ENCODE measurements at regions not wholly inside any gene's neighbourhood (a gene's known extent, or its start where the extent isn't known, plus 50 kb on each side); places are given as distances from the start of the nearest gene placed in this dataset.

DNA sequence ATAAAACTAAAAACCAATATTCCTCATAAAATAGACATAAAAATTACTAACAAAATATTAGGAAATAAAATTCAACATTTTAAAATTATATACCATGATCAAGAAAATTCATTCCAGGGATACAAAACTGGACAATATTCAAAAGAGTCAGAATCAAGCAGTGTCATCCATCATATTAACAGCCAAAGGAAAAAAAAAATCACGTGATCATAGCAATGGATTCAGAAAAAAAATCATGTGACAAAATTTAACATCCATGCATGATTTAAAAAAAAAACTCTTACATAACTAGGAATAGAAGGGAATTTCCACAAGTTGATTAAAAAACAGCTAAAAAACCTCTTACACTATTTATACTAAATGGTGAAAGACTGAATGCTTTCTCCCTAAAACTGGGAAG is 95.3 kb upstream of the USP47 start:
- Histone ChIP-seq H3K27ac (ENCODE audit: low read depth in 2 of 2, low read length in 1 of 2) (no peak overlapping the region), H3K4me1 (ENCODE audit: control insufficient read depth in 1 of 2, insufficient read depth in 2 of 2, low read depth in 1 of 2, low read length in 1 of 2) (no peaks in the 10 kb centered on the region; a peak in 1 of 4 replicates), H4K20me1 (ENCODE audit: insufficient read depth) (no peaks in the 10 kb centered on the region), H3F3A (replicated peaks; ENCODE audit: insufficient read depth) (no peaks in the 10 kb centered on the region), H3K4me2 (no peak overlapping the region), H3K79me2 (ENCODE audit: insufficient read depth) (no peaks in the 10 kb centered on the region), H3K4me3 (ENCODE audit: low read depth in 2 of 2, low read length in 1 of 2) (no peak overlapping the region), H3K9me2 (no peaks in the 10 kb centered on the region), H3K36me3 (replicated peaks in 1 of 2; ENCODE audit: control insufficient read depth in 1 of 2, insufficient read depth in 2 of 2, low read length in 1 of 2) (no peaks in the 10 kb centered on the region), H3K27me3 (ENCODE audit: insufficient read depth) (0 out of 2 replicates have a peak, but pooled peaks cover 5% of the 10 kb centered on the region), H3K9ac (no peak overlapping the region), H2AFZ (ENCODE audit: low read depth) (no peak overlapping the region), H3K9me3 (no peaks in the 10 kb centered on the region)
- ChIA-PET POLR2A (no interaction called here), CTCF (no interaction called here)
- TF ChIP-seq NFIC (IDR thresholded peaks at IDR 0.05; ENCODE audit: borderline replicate concordance) (no peak), SIN3A (IDR thresholded peaks at IDR 0.05; ENCODE audit: borderline replicate concordance, low read depth, low read length) (no peak), EP300 (IDR thresholded peaks at IDR 0.05; ENCODE audit: borderline replicate concordance in 1 of 2, low read depth in 1 of 2, low read length in 1 of 2) (no peak), TAF1 (IDR thresholded peaks at IDR 0.05; ENCODE audit: borderline replicate concordance, low read depth, low read length) (no peak), RAD21 (IDR thresholded peaks at IDR 0.05; ENCODE audit: low read length) (no peak), POLR2AphosphoS5 (IDR thresholded peaks at IDR 0.05; ENCODE audit: low read depth, low read length) (no peak), TEAD4 (IDR thresholded peaks at IDR 0.05; ENCODE audit: borderline replicate concordance, insufficient read depth) (no peak), SMC3 (IDR thresholded peaks at IDR 0.05; ENCODE audit: low read depth, low read length) (no peak)
- TF ChIP-seq, protein P1, sequence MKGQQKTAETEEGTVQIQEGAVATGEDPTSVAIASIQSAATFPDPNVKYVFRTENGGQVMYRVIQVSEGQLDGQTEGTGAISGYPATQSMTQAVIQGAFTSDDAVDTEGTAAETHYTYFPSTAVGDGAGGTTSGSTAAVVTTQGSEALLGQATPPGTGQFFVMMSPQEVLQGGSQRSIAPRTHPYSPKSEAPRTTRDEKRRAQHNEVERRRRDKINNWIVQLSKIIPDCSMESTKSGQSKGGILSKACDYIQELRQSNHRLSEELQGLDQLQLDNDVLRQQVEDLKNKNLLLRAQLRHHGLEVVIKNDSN (IDR thresholded peaks at IDR 0.05; ENCODE audit: borderline replicate concordance, low read depth) = no peak
- TF ChIP-seq, protein P2, sequence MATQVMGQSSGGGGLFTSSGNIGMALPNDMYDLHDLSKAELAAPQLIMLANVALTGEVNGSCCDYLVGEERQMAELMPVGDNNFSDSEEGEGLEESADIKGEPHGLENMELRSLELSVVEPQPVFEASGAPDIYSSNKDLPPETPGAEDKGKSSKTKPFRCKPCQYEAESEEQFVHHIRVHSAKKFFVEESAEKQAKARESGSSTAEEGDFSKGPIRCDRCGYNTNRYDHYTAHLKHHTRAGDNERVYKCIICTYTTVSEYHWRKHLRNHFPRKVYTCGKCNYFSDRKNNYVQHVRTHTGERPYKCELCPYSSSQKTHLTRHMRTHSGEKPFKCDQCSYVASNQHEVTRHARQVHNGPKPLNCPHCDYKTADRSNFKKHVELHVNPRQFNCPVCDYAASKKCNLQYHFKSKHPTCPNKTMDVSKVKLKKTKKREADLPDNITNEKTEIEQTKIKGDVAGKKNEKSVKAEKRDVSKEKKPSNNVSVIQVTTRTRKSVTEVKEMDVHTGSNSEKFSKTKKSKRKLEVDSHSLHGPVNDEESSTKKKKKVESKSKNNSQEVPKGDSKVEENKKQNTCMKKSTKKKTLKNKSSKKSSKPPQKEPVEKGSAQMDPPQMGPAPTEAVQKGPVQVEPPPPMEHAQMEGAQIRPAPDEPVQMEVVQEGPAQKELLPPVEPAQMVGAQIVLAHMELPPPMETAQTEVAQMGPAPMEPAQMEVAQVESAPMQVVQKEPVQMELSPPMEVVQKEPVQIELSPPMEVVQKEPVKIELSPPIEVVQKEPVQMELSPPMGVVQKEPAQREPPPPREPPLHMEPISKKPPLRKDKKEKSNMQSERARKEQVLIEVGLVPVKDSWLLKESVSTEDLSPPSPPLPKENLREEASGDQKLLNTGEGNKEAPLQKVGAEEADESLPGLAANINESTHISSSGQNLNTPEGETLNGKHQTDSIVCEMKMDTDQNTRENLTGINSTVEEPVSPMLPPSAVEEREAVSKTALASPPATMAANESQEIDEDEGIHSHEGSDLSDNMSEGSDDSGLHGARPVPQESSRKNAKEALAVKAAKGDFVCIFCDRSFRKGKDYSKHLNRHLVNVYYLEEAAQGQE (IDR thresholded peaks at IDR 0.05; ENCODE audit: low read depth, low read length) = no peak
- 18% methylated on average over 1 of the region's 1 CpG for WGBS (ENCODE audit: low lambda C conversion rate)
- no peak for DNase-seq

DNA sequence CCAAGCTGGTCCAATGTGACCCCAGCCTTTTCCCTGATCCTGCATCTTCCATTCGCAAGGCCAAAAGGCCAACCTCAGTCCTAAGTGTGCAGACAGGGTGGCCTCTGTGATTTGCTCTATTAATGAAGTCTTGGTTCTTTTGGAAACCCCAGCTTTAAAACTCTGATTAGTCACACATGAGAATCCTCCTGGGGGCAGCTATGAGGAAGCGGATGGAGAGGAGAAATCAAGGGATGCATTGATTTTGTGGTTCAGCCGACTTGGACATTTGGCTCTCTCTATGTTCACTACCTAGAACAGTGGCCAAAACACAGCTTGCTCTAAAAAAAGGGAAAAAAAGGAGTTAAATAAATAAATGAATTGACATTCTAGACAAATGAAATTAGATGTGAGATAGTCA is 98.6 kb upstream of the USP47 start:
- H3K4me2 ChIP-seq = no peak overlapping the region
- no peak overlapping the region for H3K4me3 ChIP-seq (ENCODE audit: low read depth in 2 of 2, low read length in 1 of 2)
- POLR2A ChIA-PET = no interaction called here
- DNase-seq = no peak
- peaks cover 0 to 3% of the 10 kb centered on the region in 2 experiments; a peak in 1 of 4 replicates for H3K4me1 ChIP-seq (ENCODE audit: control insufficient read depth in 1 of 2, insufficient read depth in 2 of 2, low read depth in 1 of 2, low read length in 1 of 2)
- H3K27me3 ChIP-seq (ENCODE audit: insufficient read depth) = 0 out of 2 replicates have a peak, but pooled peaks cover 5% of the 10 kb centered on the region
- H3K9me2 ChIP-seq = no peaks in the 10 kb centered on the region
- no peak overlapping the region for H3K9ac ChIP-seq
- H3K79me2 ChIP-seq (ENCODE audit: insufficient read depth) = no peaks in the 10 kb centered on the region
- H3K27ac ChIP-seq (ENCODE audit: low read depth in 2 of 2, low read length in 1 of 2) = no peak overlapping the region
- H3K36me3 ChIP-seq (replicated peaks in 1 of 2; ENCODE audit: control insufficient read depth in 1 of 2, insufficient read depth in 2 of 2, low read length in 1 of 2) = no peaks in the 10 kb centered on the region
- no peak overlapping the region for H2AFZ ChIP-seq (ENCODE audit: low read depth)
- no peaks in the 10 kb centered on the region for H4K20me1 ChIP-seq (ENCODE audit: insufficient read depth)
- no peaks in the 10 kb centered on the region for H3F3A ChIP-seq (replicated peaks; ENCODE audit: insufficient read depth)
- CTCF ChIA-PET = interaction anchor here (1.4 kb wide), 1 partner anchor 11 kb away, joined by 3 read pairs; no protein-coding TSS in a partner anchor
- no peaks in the 10 kb centered on the region for H3K9me3 ChIP-seq
- TF ChIP-seq, protein P3, sequence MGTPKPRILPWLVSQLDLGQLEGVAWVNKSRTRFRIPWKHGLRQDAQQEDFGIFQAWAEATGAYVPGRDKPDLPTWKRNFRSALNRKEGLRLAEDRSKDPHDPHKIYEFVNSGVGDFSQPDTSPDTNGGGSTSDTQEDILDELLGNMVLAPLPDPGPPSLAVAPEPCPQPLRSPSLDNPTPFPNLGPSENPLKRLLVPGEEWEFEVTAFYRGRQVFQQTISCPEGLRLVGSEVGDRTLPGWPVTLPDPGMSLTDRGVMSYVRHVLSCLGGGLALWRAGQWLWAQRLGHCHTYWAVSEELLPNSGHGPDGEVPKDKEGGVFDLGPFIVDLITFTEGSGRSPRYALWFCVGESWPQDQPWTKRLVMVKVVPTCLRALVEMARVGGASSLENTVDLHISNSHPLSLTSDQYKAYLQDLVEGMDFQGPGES (IDR thresholded peaks at IDR 0.05; ENCODE audit: low read depth, low read length) = no peak
- TF ChIP-seq MEF2A (IDR thresholded peaks at IDR 0.05; ENCODE audit: borderline replicate concordance, low read depth) = no peak
- TF ChIP-seq TAF1 (IDR thresholded peaks at IDR 0.05; ENCODE audit: borderline replicate concordance, low read depth, low read length) = no peak
- 59% methylated on average over 3 of the region's 3 CpGs for WGBS (ENCODE audit: low lambda C conversion rate)

All from SK-N-SH (cell line).